ENCODE measurements at regions not wholly inside any gene's neighbourhood (a gene's known extent, or its start where the extent isn't known, plus 50 kb on each side); places are given as distances from the start of the nearest gene placed in this dataset.

GRCh38 chr10:57959318-57960006 lies 308.2 kb downstream of the IPMK start:
- TF ChIP-seq CTCF (optimal IDR thresholded peaks at IDR 0.05 in 1 of 3, IDR thresholded peaks at IDR 0.05 in 1 of 3, conservative IDR thresholded peaks at IDR 0.05 in 1 of 3; ENCODE audit: extremely low read depth in 1 of 3, insufficient read depth in 2 of 3, low read length in 3 of 3): no peak
- TF ChIP-seq EZH2 (IDR thresholded peaks at IDR 0.05; ENCODE audit: low read length): no peak

All from keratinocyte (primary cell).